Femur (tissue), 1 donor: ENCODE measurements at regions not wholly inside any gene's neighbourhood (a gene's known extent, or its start where the extent isn't known, plus 50 kb on each side); places are given as distances from the start of the nearest gene placed in this dataset.
"Not testable (repeated sequence)": the region's sequence is repeated elsewhere in the genome, so short reads cannot be mapped to it uniquely, and the experiment has no call there.

Source experiments
- DNase-seq: peaks from one replicate; pipeline ENCODE4 v3.0.0-alpha.2; 2017

GRCh38 chr18:42334931-42335330 lies 379.9 kb downstream of the PIK3C3 start:
- no peak for DNase-seq

- no peak for DNase-seq
Measured at GRCh38 chr18:42336139-42336538, 381.1 kb downstream of the PIK3C3 start.

- not testable (repeated sequence) for DNase-seq
Measured at GRCh38 chr18:42337337-42337736, 382.3 kb downstream of the PIK3C3 start.

GRCh38 chr18:42338683-42339082 lies 383.6 kb downstream of the PIK3C3 start:
- DNase-seq, result no peak

GRCh38 chr18:42339372-42339771 lies 384.3 kb downstream of the PIK3C3 start:
- DNase-seq, result no peak

GRCh38 chr18:42340423-42341009 lies 385.5 kb downstream of the PIK3C3 start:
- no peak for DNase-seq

- DNase-seq, result no peak
Measured at GRCh38 chr18:42341423-42341822, 386.4 kb downstream of the PIK3C3 start.

GRCh38 chr18:42348722-42349121 lies 393.7 kb downstream of the PIK3C3 start:
- no peak for DNase-seq

GRCh38 chr18:42351455-42351854 lies 396.4 kb downstream of the PIK3C3 start:
- no peak for DNase-seq

- no peak for DNase-seq
Measured at GRCh38 chr18:42360716-42361115, 405.7 kb downstream of the PIK3C3 start.

- DNase-seq, result no peak
Measured at GRCh38 chr18:42363446-42364441, 408.7 kb downstream of the PIK3C3 start.

- no peak for DNase-seq
Measured at GRCh38 chr18:42364766-42365165, 409.7 kb downstream of the PIK3C3 start.

- no peak for DNase-seq
Measured at GRCh38 chr18:42365591-42365990, 410.6 kb downstream of the PIK3C3 start.

- no peak for DNase-seq
Measured at GRCh38 chr18:42373584-42373983, 418.6 kb downstream of the PIK3C3 start.

GRCh38 chr18:42374961-42375360 lies 419.9 kb downstream of the PIK3C3 start:
- DNase-seq, result no peak

GRCh38 chr18:42378854-42379253 lies 423.8 kb downstream of the PIK3C3 start:
- DNase-seq, result not testable (repeated sequence)

GRCh38 chr18:42381236-42381635 lies 426.2 kb downstream of the PIK3C3 start:
- DNase-seq, result not testable (repeated sequence)

GRCh38 chr18:42392416-42392815 lies 437.4 kb downstream of the PIK3C3 start:
- no peak for DNase-seq

- no peak for DNase-seq
Measured at GRCh38 chr18:42392926-42393325, 437.9 kb downstream of the PIK3C3 start.

GRCh38 chr18:42394238-42394637 lies 439.2 kb downstream of the PIK3C3 start:
- DNase-seq, result no peak

GRCh38 chr18:42401131-42401673 lies 446.2 kb downstream of the PIK3C3 start:
- no peak for DNase-seq

GRCh38 chr18:42404151-42404550 lies 449.1 kb downstream of the PIK3C3 start:
- no peak for DNase-seq

- no peak for DNase-seq
Measured at GRCh38 chr18:42409005-42409404, 454.0 kb downstream of the PIK3C3 start.

- no peak for DNase-seq
Measured at GRCh38 chr18:42412281-42412680, 457.2 kb downstream of the PIK3C3 start.
